GM21529 (cell line): ENCODE measurements at regions not wholly inside any gene's neighbourhood (a gene's known extent, or its start where the extent isn't known, plus 50 kb on each side); places are given as distances from the start of the nearest gene placed in this dataset.
"Not testable (repeated sequence)": the region's sequence is repeated elsewhere in the genome, so short reads cannot be mapped to it uniquely, and the experiment has no call there.

ENCODE experiments used
- ATAC-seq: cut with Tn5 transposase; IDR thresholded peaks from one replicate; pipeline ENCODE4 v1.9.1; 2021; ENCODE audit not compliant: unreplicated experiment

GRCh38 chr18:60209042-60209441 lies 163.5 kb downstream of the MC4R start:
- no peak for ATAC-seq

GRCh38 chr18:60202708-60203107 lies 169.9 kb downstream of the MC4R start:
- no peak for ATAC-seq

- peak; percentile 45 for ATAC-seq
These were observed 172.0 kb downstream of the MC4R start for GRCh38 chr18:60200558-60200957.

GRCh38 chr18:60199505-60199904 lies 173.1 kb downstream of the MC4R start:
- no peak for ATAC-seq

- no peak for ATAC-seq
These were observed 174.7 kb downstream of the MC4R start for GRCh38 chr18:60197671-60198462.

- no peak for ATAC-seq
These were observed 175.6 kb downstream of the MC4R start for GRCh38 chr18:60196836-60197606.

- ATAC-seq: no peak
These were observed 178.8 kb downstream of the MC4R start for GRCh38 chr18:60193780-60194179.

- no peak for ATAC-seq
These were observed 180.6 kb downstream of the MC4R start for GRCh38 chr18:60191926-60192325.

- no peak for ATAC-seq
These were observed 182.7 kb downstream of the MC4R start for GRCh38 chr18:60189856-60190255.

- ATAC-seq: no peak
These were observed 183.6 kb downstream of the MC4R start for GRCh38 chr18:60188958-60189357.

- ATAC-seq: no peak
These were observed 190.4 kb downstream of the MC4R start for GRCh38 chr18:60182223-60182622.

- no peak for ATAC-seq
These were observed 191.9 kb downstream of the MC4R start for GRCh38 chr18:60180671-60181070.

GRCh38 chr18:60178224-60178623 lies 194.4 kb downstream of the MC4R start:
- ATAC-seq: not testable (repeated sequence)

- ATAC-seq: no peak
These were observed 196.3 kb downstream of the MC4R start for GRCh38 chr18:60176259-60176658.

- ATAC-seq: no peak
These were observed 197.7 kb downstream of the MC4R start for GRCh38 chr18:60174832-60175231.

- ATAC-seq: no peak
These were observed 200.5 kb downstream of the MC4R start for GRCh38 chr18:60172030-60172429.

- ATAC-seq: peak; percentile 69
These were observed 209.0 kb downstream of the MC4R start for GRCh38 chr18:60163622-60164021.

- no peak for ATAC-seq
These were observed 210.2 kb downstream of the MC4R start for GRCh38 chr18:60162388-60162787.

GRCh38 chr18:60157810-60158209 lies 214.8 kb downstream of the MC4R start:
- no peak for ATAC-seq

- ATAC-seq: no peak
These were observed 219.2 kb downstream of the MC4R start for GRCh38 chr18:60153376-60153775.

- ATAC-seq: no peak
These were observed 223.3 kb downstream of the MC4R start for GRCh38 chr18:60149316-60149715.

GRCh38 chr18:60147323-60147722 lies 225.3 kb downstream of the MC4R start:
- ATAC-seq: no peak
